ENCODE measurements at regions not wholly inside any gene's neighbourhood (a gene's known extent, or its start where the extent isn't known, plus 50 kb on each side); places are given as distances from the start of the nearest gene placed in this dataset.

Small RNA genes in the stretch of these regions (small RNA-seq; reads per million reads assigned to genes)
- gene AL158828.1 (ENCODE audit: insufficient read depth in 2 of 3, insufficient read length in 3 of 3, low read depth in 2 of 3, low replicate concordance in 1 of 3) (0 reads per million in 3 experiments), gene RNU2-36P (ENCODE audit: insufficient read depth in 2 of 3, insufficient read length in 3 of 3, low read depth in 2 of 3, low replicate concordance in 1 of 3) (2.6 to 104 (median 67.7) reads per million in 3 experiments)

Data from HepG2 (cell line).